Kidney (tissue), 13 donors: ENCODE measurements at regions not wholly inside any gene's neighbourhood (a gene's known extent, or its start where the extent isn't known, plus 50 kb on each side); places are given as distances from the start of the nearest gene placed in this dataset.

ENCODE experiments used
- DNase-seq, 5 donors: peaks; one replicate each; pipeline ENCODE4 v3.0.0-alpha.2; 2013 to 2020
- FAIRE-seq: peaks from 2 replicates; lab custom pipeline; 2012; peaks lifted over from hg19 to GRCh38; lab: Jason Lieb, UNC
- H3K27ac ChIP-seq, 2 donors: one replicate each; pipeline ENCODE4 v1.7.0; 2013; ENCODE audit warnings: low read depth in 2 of 2, low read length in 2 of 2, inconsistent platforms in 1 of 2
- H3K27me3 ChIP-seq: one replicate; pipeline ENCODE4 v1.7.1; 2013; ENCODE audit warnings: low read length, inconsistent platforms; ENCODE audit not compliant: control insufficient read depth, insufficient read depth
- H3K36me3 ChIP-seq, 3 donors: one replicate each; pipeline versions ENCODE4 v1.7.0 to v1.7.1; 2013; ENCODE audit warnings: low read length in 3 of 3, control low read depth in 1 of 3, inconsistent platforms in 1 of 3; ENCODE audit not compliant: insufficient read depth in 3 of 3, control insufficient read depth in 2 of 3
- H3K4me1 ChIP-seq, 3 donors: one replicate each; pipeline versions ENCODE4 v1.7.0 to v1.7.1; 2013; ENCODE audit warnings: low read length in 3 of 3, inconsistent platforms in 1 of 3, low read depth in 1 of 3; ENCODE audit not compliant: control insufficient read depth in 2 of 3, insufficient read depth in 2 of 3
- H3K4me3 ChIP-seq, 3 donors: one replicate each; pipeline versions ENCODE4 v1.7.0 to v1.8.1; 2013; ENCODE audit warnings: low read length in 3 of 3, control low read depth in 1 of 3, inconsistent platforms in 1 of 3
- H3K9ac ChIP-seq, 3 donors: one replicate each; pipeline versions ENCODE4 v1.7.0 to v1.7.1; 2013; ENCODE audit warnings: low read length in 3 of 3, control low read depth in 1 of 3, inconsistent platforms in 1 of 3
- H3K9me3 ChIP-seq, 3 donors: one replicate each; pipeline versions ENCODE4 v1.7.0 to v1.7.1; 2013; ENCODE audit warnings: low read length in 3 of 3, control low read depth in 1 of 3, inconsistent platforms in 1 of 3; ENCODE audit not compliant: control insufficient read depth in 2 of 3, insufficient read depth in 1 of 3
- CTCF ChIP-seq: IDR thresholded peaks from 3 replicates; pipeline ENCODE4 v1.5.1; 2012; ENCODE audit warnings: mild to moderate bottlenecking, moderate library complexity, borderline replicate concordance; ENCODE audit not compliant: insufficient read depth; ENCODE audit errors: extremely low read depth
- intact Hi-C: fragments of 100-400 bp; cut with DNase I; formaldehyde crosslinking; loops from one replicate; pipeline ENCODE4 v1.11.1; 2022
- donor health status: control.
- donor health status: control.
- donor health status: control.
- donor health status: control.
- donor health status: control.
- donor health status: DM: yes; HTN: yes; CAD: no.
- donor health status: Normal renal cell carcinoma (clear cell type).

- peaks cover 2% of the 10 kb centered on the region for H3K27me3 ChIP-seq
- intact Hi-C loops: no loop called here
- H3K27ac ChIP-seq: no peak overlapping the region
- TF ChIP-seq CTCF: no peak
- H3K9me3 ChIP-seq: no peaks in the 10 kb centered on the region
- no peak overlapping the region for H3K4me3 ChIP-seq
- no peak overlapping the region for H3K9ac ChIP-seq
- FAIRE-seq: no peak
- H3K36me3 ChIP-seq: no peaks in the 10 kb centered on the region
- DNase-seq: peak in 1 of 5 donors; percentile 62
- no peaks in the 10 kb centered on the region for H3K4me1 ChIP-seq
These were observed 96.9 kb upstream of the BHLHE23 start for GRCh38 chr20:63103402-63104311.

- H3K9ac ChIP-seq: no peak overlapping the region
- H3K36me3 ChIP-seq: no peaks in the 10 kb centered on the region
- no peaks in the 10 kb centered on the region for H3K9me3 ChIP-seq
- no peaks in the 10 kb centered on the region for H3K4me1 ChIP-seq
- H3K27ac ChIP-seq: no peak overlapping the region
- DNase-seq (peak in 3 of 5 donors; percentile 5 to 71 (median 9)), FAIRE-seq (no peak)
- H3K4me3 ChIP-seq: no peak overlapping the region
- H3K27me3 ChIP-seq: peaks cover 2% of the 10 kb centered on the region
- intact Hi-C loops: no loop called here
- no peak for TF ChIP-seq CTCF
These were observed 96.1 kb upstream of the BHLHE23 start for GRCh38 chr20:63102721-63103375.

- no peak for TF ChIP-seq CTCF
- Histone ChIP-seq H3K4me3 (peak overlapping the region in 2 of 3 donors; percentile 46 to 71), H3K27me3 (peaks cover 2% of the 10 kb centered on the region), H3K9ac (no peak overlapping the region), H3K4me1 (no peaks in the 10 kb centered on the region), H3K9me3 (no peaks in the 10 kb centered on the region), H3K36me3 (no peaks in the 10 kb centered on the region), H3K27ac (no peak overlapping the region)
- intact Hi-C loops: no loop called here
- FAIRE-seq: no peak
- DNase-seq: peak in 4 of 5 donors; percentile 20 to 75 (median 43)
These were observed 95.3 kb upstream of the BHLHE23 start for GRCh38 chr20:63101781-63102720.
